ENCODE measurements at regions not wholly inside any gene's neighbourhood (a gene's known extent, or its start where the extent isn't known, plus 50 kb on each side); places are given as distances from the start of the nearest gene placed in this dataset.

DNA sequence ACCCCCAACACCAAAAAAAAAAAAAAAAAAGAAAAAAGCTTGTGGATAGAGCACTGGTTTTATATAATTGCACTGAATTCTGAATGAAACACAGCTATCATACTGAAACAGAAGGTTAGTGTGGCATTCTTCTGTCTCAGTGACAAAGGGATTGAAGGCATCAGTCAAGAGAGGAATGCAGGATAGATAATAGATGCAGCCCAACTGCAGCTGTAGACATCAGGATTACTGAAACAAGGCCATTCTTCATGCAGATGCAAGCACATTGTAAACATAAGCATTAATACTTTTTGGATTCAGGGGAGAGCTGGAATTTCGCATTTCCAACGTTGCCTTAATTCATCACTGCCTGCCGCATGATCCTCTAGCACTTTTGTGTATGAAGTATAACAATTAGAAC, 897.4 kb upstream of the KLHL29 start:
- Histone ChIP-seq H2AK5ac (ENCODE audit: low read depth, low read length) (no peak overlapping the region), H2BK15ac (ENCODE audit: low read depth, low read length) (no peak overlapping the region), H2BK20ac (ENCODE audit: low read depth, low read length) (no peak overlapping the region), H3K9me3 (ENCODE audit: control insufficient read depth, insufficient read depth, low read length) (peaks cover 11% of the 10 kb centered on the region), H2AFZ (replicated peaks; ENCODE audit: low read length, poor library complexity) (no peak overlapping the region), H3K27ac (ENCODE audit: insufficient read depth, low read length) (no peak overlapping the region), H3K4me1 (ENCODE audit: control insufficient read depth, insufficient read depth, low read length) (no peaks in the 10 kb centered on the region), H3K56ac (ENCODE audit: extremely low read depth, insufficient read depth, low read length) (no peak overlapping the region), H3K23ac (ENCODE audit: low read depth, low read length) (no peak overlapping the region), H3K9me1 (ENCODE audit: insufficient read depth, low read length) (no peaks in the 10 kb centered on the region), H2AK9ac (replicated peaks; ENCODE audit: low read depth, low read length, poor library complexity) (no peak overlapping the region), H3K9ac (ENCODE audit: low read depth, low read length) (no peak overlapping the region), H3K27me3 (ENCODE audit: control insufficient read depth, insufficient read depth, low read length) (no peaks in the 10 kb centered on the region), H3K4me2 (ENCODE audit: low read depth, low read length) (no peak overlapping the region), H4K20me1 (ENCODE audit: insufficient read depth, low read length) (no peaks in the 10 kb centered on the region), H3K36me3 (ENCODE audit: control insufficient read depth, insufficient read depth, low read length) (no peaks in the 10 kb centered on the region), H4K8ac (ENCODE audit: low read depth in 2 of 2, low read length in 2 of 2) (no peak overlapping the region), H3K4me3 (ENCODE audit: insufficient read depth, low read depth, low read length) (no peak overlapping the region), H3K18ac (ENCODE audit: low read depth, low read length) (no peak overlapping the region), H2BK5ac (ENCODE audit: low read depth, low read length, poor library complexity, severe bottlenecking) (no peak overlapping the region), H4K5ac (ENCODE audit: low read depth, low read length) (no peak overlapping the region), H4K91ac (ENCODE audit: insufficient read depth, low read depth, low read length) (no peak overlapping the region), H3K4ac (ENCODE audit: low read depth, low read length) (no peak overlapping the region), H2BK120ac (ENCODE audit: low read depth, low read length) (no peak overlapping the region), H3K14ac (replicated peaks; ENCODE audit: low read depth, low read length) (no peak overlapping the region), H3K79me1 (ENCODE audit: low read depth in 1 of 2, low read length in 2 of 2) (no peaks in the 10 kb centered on the region)
- ChIA-PET CTCF (interaction anchor here (0.6 kb wide), 1 partner anchor 19 kb away, joined by 3 read pairs; no protein-coding TSS in a partner anchor), POLR2A (ENCODE audit: unreplicated experiment) (no interaction called here)
- DNase-seq (no peak), ATAC-seq (ENCODE audit: low read depth) (no peak)
- intact Hi-C loops (cut with micrococcal nuclease) (no loop called here), in situ Hi-C loops (cut with MboI; ENCODE audit: low sequenced_read_pairs) (no loop called here), dilution Hi-C loops (cut with HindIII; ENCODE audit: low sequenced_read_pairs, unreplicated experiment) (no loop called here)
- WGBS, 2 experiments (ENCODE audit: extremely low coverage in 2 of 2, insufficient read length in 1 of 2): no CpG with 5 or more reads among the region's 3 CpGs
- BruUV-seq (replicated peaks): no TSS peak
- TF ChIP-seq RAD21 (IDR thresholded peaks at IDR 0.05; ENCODE audit: low read length) (no peak), MAZ (IDR thresholded peaks at IDR 0.05; ENCODE audit: borderline replicate concordance, low read depth, low read length) (no peak), CEBPB (IDR thresholded peaks at IDR 0.05; ENCODE audit: low read depth, low read length) (no peak), POLR2A (IDR thresholded peaks at IDR 0.05; ENCODE audit: low read depth, low read length) (no peak)

Data from IMR-90 (cell line).